Keratinocyte (primary cell): ENCODE measurements at regions not wholly inside any gene's neighbourhood (a gene's known extent, or its start where the extent isn't known, plus 50 kb on each side); places are given as distances from the start of the nearest gene placed in this dataset.

ENCODE experiments used
- DNase-seq: peaks from one replicate; pipeline ENCODE4 v3.0.0-alpha.2; 2011; ENCODE audit warnings: low read depth, missing footprints, low spot score
- FAIRE-seq: peaks from 2 replicates; lab custom pipeline; 2011; peaks lifted over from hg19 to GRCh38; lab: Jason Lieb, UNC
- H2AFZ ChIP-seq: 2 replicates; pipeline ENCODE4 v1.6.0; 2012; ENCODE audit warnings: low read length, control low read depth, inconsistent platforms; ENCODE audit not compliant: control insufficient read depth
- H3K27ac ChIP-seq: 2 replicates; pipeline ENCODE4 v1.5.1; 2011; ENCODE audit warnings: low read length; ENCODE audit not compliant: control insufficient read depth, insufficient read depth
- H3K27me3 ChIP-seq: 3 replicates; pipeline ENCODE4 v1.6.0; 2011; ENCODE audit warnings: low read length; ENCODE audit not compliant: control insufficient read depth, insufficient read depth; ENCODE audit errors: extremely low read depth
- H3K36me3 ChIP-seq, 2 experiments: 2 replicates in 1 of 2; 3 replicates in 1 of 2; pipeline ENCODE4 v1.5.1; 2011; ENCODE audit warnings: low read length in 2 of 2, mild to moderate bottlenecking in 1 of 2; ENCODE audit not compliant: control insufficient read depth in 2 of 2, insufficient read depth in 2 of 2; ENCODE audit errors: extremely low read depth in 1 of 2
- H3K4me1 ChIP-seq: 3 replicates; pipeline ENCODE4 v1.5.1; 2011; ENCODE audit warnings: low read length; ENCODE audit not compliant: control insufficient read depth, insufficient read depth; ENCODE audit errors: extremely low read depth
- H3K4me2 ChIP-seq: 3 replicates; pipeline ENCODE4 v1.6.0; 2011; ENCODE audit warnings: low read depth, low read length; ENCODE audit not compliant: control insufficient read depth, insufficient read depth; ENCODE audit errors: extremely low read depth
- H3K4me3 ChIP-seq, 3 experiments: fragments of 200-600 bp in 1 of 3; sonication (generic) in 1 of 3; 2 replicates in 2 of 3; 3 replicates in 1 of 3; pipeline ENCODE4 v1.5.1; 2011 to 2016; ENCODE audit warnings: low read length in 3 of 3, mild to moderate bottlenecking in 3 of 3, control low read depth in 2 of 3, inconsistent platforms in 1 of 3, low read depth in 1 of 3, mixed read lengths in 1 of 3, mixed run types in 1 of 3, moderate library complexity in 1 of 3; ENCODE audit not compliant: control insufficient read depth in 2 of 3, insufficient read depth in 2 of 3; ENCODE audit errors: extremely low read depth in 1 of 3
- H3K79me2 ChIP-seq: 2 replicates; pipeline ENCODE4 v1.6.0; 2012; ENCODE audit warnings: low read length; ENCODE audit not compliant: control insufficient read depth, insufficient read depth
- H3K9ac ChIP-seq: 3 replicates; pipeline ENCODE4 v1.6.0; 2011; ENCODE audit warnings: low read length; ENCODE audit not compliant: control insufficient read depth, insufficient read depth; ENCODE audit errors: extremely low read depth
- H3K9me1 ChIP-seq: 3 replicates; pipeline ENCODE4 v1.6.0; 2011; ENCODE audit warnings: low read length; ENCODE audit not compliant: control insufficient read depth, insufficient read depth; ENCODE audit errors: extremely low read depth
- H3K9me3 ChIP-seq: 2 replicates; pipeline ENCODE4 v1.5.1; 2012; ENCODE audit warnings: low read depth, low read length; ENCODE audit not compliant: control insufficient read depth
- H4K20me1 ChIP-seq: 3 replicates; pipeline ENCODE4 v1.6.0; 2011; ENCODE audit warnings: low read length; ENCODE audit not compliant: control insufficient read depth, insufficient read depth; ENCODE audit errors: extremely low read depth
- CTCF ChIP-seq, 3 experiments: IDR thresholded peaks in 1 of 3; conservative IDR thresholded peaks in 1 of 3; optimal IDR thresholded peaks in 1 of 3; 2 replicates in 2 of 3; 3 replicates in 1 of 3; pipeline versions ENCODE3 to v1.5.1; 2011; ENCODE audit warnings: low read length in 3 of 3, mild to moderate bottlenecking in 3 of 3, moderate library complexity in 2 of 3, control low read depth in 1 of 3, inconsistent platforms in 1 of 3; ENCODE audit not compliant: insufficient read depth in 2 of 3; ENCODE audit errors: extremely low read depth in 1 of 3
- EZH2 ChIP-seq: IDR thresholded peaks from one replicate; pipeline ENCODE4 v1.6.1; 2012; ENCODE audit warnings: inconsistent platforms, mild to moderate bottlenecking, low read length, moderate library complexity
- dilution Hi-C: fragments of 300-500 bp; cut with MboI; formaldehyde crosslinking; loops from one replicate; pipeline ENCODE4 v1.7.0; 2020; ENCODE audit warnings: low sequenced_read_pairs; ENCODE audit not compliant: extremely low pct_ligation_motif_present

- Histone ChIP-seq H3K9me3 (no peaks in the 10 kb centered on the region), H3K9me1 (no peaks in the 10 kb centered on the region), H3K4me3 (no peak overlapping the region), H3K27me3 (no peaks in the 10 kb centered on the region), H3K4me1 (no peaks in the 10 kb centered on the region), H2AFZ (no peak overlapping the region), H3K79me2 (no peaks in the 10 kb centered on the region), H3K4me2 (no peak overlapping the region), H3K36me3 (no peaks in the 10 kb centered on the region), H4K20me1 (no peaks in the 10 kb centered on the region), H3K9ac (no peak overlapping the region), H3K27ac (no peak overlapping the region)
- dilution Hi-C loops, result no loop called here
- DNase-seq, result no peak
- TF ChIP-seq EZH2 (no peak), CTCF (optimal IDR thresholded peaks at IDR 0.05 in 1 of 3, IDR thresholded peaks at IDR 0.05 in 1 of 3, conservative IDR thresholded peaks at IDR 0.05 in 1 of 3; ENCODE audit: extremely low read depth in 1 of 3, insufficient read depth in 2 of 3, low read length in 3 of 3) (no peak)
- no peak for FAIRE-seq
These were observed 333.3 kb upstream of the ROPN1 start for GRCh38 chr3:124325248-124325647.

- no peak for TF ChIP-seq CTCF (optimal IDR thresholded peaks at IDR 0.05 in 1 of 3, IDR thresholded peaks at IDR 0.05 in 1 of 3, conservative IDR thresholded peaks at IDR 0.05 in 1 of 3; ENCODE audit: extremely low read depth in 1 of 3, insufficient read depth in 2 of 3, low read length in 3 of 3)
- no peak for TF ChIP-seq EZH2
- dilution Hi-C loops, result no loop called here
- no peak overlapping the region for H2AFZ ChIP-seq
- no peak for DNase-seq
- no peaks in the 10 kb centered on the region for H4K20me1 ChIP-seq
- no peak overlapping the region for H3K27ac ChIP-seq
- no peaks in the 10 kb centered on the region for H3K79me2 ChIP-seq
- H3K9ac ChIP-seq, result no peak overlapping the region
- no peak overlapping the region for H3K4me3 ChIP-seq
- no peaks in the 10 kb centered on the region for H3K4me1 ChIP-seq
- H3K9me3 ChIP-seq, result no peaks in the 10 kb centered on the region
- no peaks in the 10 kb centered on the region for H3K36me3 ChIP-seq
- no peak overlapping the region for H3K4me2 ChIP-seq
- FAIRE-seq, result no peak
- no peaks in the 10 kb centered on the region for H3K9me1 ChIP-seq
- H3K27me3 ChIP-seq, result peaks cover 7% of the 10 kb centered on the region
These were observed 337.8 kb upstream of the ROPN1 start for GRCh38 chr3:124329723-124330122.
